HL-60 (cell line): ENCODE measurements at regions not wholly inside any gene's neighbourhood (a gene's known extent, or its start where the extent isn't known, plus 50 kb on each side); places are given as distances from the start of the nearest gene placed in this dataset.

Experiments used
- DNase-seq, 2 experiments: peaks; one replicate each; pipeline ENCODE4 v3.0.0-alpha.2; 2010 to 2020; ENCODE audit warnings: low read depth in 1 of 2, low spot score in 1 of 2
- H3K27ac ChIP-seq: fragments of 250-450 bp; sonication (Bioruptor Pico); replicated peaks from 2 replicates; pipeline ENCODE4 v1.5.1; 2020; ENCODE audit warnings: mild to moderate bottlenecking, moderate library complexity
- H3K27me3 ChIP-seq: fragments of 250-450 bp; sonication (Bioruptor Pico); 2 replicates; pipeline ENCODE4 v1.5.1; 2021; ENCODE audit warnings: mild to moderate bottlenecking, moderate library complexity; ENCODE audit not compliant: insufficient read depth, poor library complexity, severe bottlenecking
- H3K4me3 ChIP-seq: replicated peaks from 2 replicates; pipeline ENCODE4 v1.5.1; 2011; ENCODE audit warnings: mild to moderate bottlenecking, control low read depth, low read length; ENCODE audit not compliant: insufficient read depth
- CTCF ChIP-seq: IDR thresholded peaks from one replicate; pipeline ENCODE4 v1.5.1; 2011; ENCODE audit warnings: low read length, control low read depth, inconsistent platforms; ENCODE audit not compliant: insufficient read depth
- GABPA ChIP-seq: IDR thresholded peaks from 2 replicates; pipeline ENCODE4 v1.6.1; 2012; ENCODE audit warnings: low read depth
- POLR2AphosphoS5 ChIP-seq: IDR thresholded peaks from 2 replicates; pipeline ENCODE4 v1.6.1; 2012; ENCODE audit warnings: low read depth
- REST ChIP-seq: IDR thresholded peaks from 2 replicates; pipeline ENCODE4 v1.6.1; 2012; ENCODE audit warnings: low read depth; ENCODE audit not compliant: insufficient replicate concordance
- SPI1 ChIP-seq: IDR thresholded peaks from 2 replicates; pipeline ENCODE4 v1.6.1; 2012; ENCODE audit warnings: low read depth, mild to moderate bottlenecking, borderline replicate concordance

GRCh38 chr6:166774770-166775169 is 147.7 kb upstream of the RPS6KA2 start:
- H3K4me3 ChIP-seq = no peak overlapping the region
- no peak for DNase-seq
- H3K27ac ChIP-seq = no peak overlapping the region
- H3K27me3 ChIP-seq = no peaks in the 10 kb centered on the region
- TF ChIP-seq SPI1 (no peak), REST (no peak), GABPA (no peak), POLR2AphosphoS5 (no peak), CTCF (no peak)

- no peak overlapping the region for H3K4me3 ChIP-seq
- no peak for DNase-seq
- TF ChIP-seq POLR2AphosphoS5 (no peak), GABPA (no peak), SPI1 (no peak), REST (no peak), CTCF (no peak)
- no peak overlapping the region for H3K27ac ChIP-seq
- no peaks in the 10 kb centered on the region for H3K27me3 ChIP-seq
Measured at GRCh38 chr6:166774292-166774691, 147.2 kb upstream of the RPS6KA2 start.

GRCh38 chr6:166772518-166772917 is 145.5 kb upstream of the RPS6KA2 start:
- Histone ChIP-seq H3K4me3 (no peak overlapping the region), H3K27ac (no peak overlapping the region), H3K27me3 (no peaks in the 10 kb centered on the region)
- TF ChIP-seq SPI1 (no peak), POLR2AphosphoS5 (no peak), GABPA (no peak), CTCF (no peak), REST (no peak)
- no peak for DNase-seq
